OCI-LY7 (cell line): ENCODE measurements at regions not wholly inside any gene's neighbourhood (a gene's known extent, or its start where the extent isn't known, plus 50 kb on each side); places are given as distances from the start of the nearest gene placed in this dataset.

Experiments used
- BruUV-seq: library from RNA; stranded (reverse); fragments of 400-500 nt; replicated peaks from 2 replicates; lab custom pipeline; 2021; lab: Mats Ljungman, UMichigan
- CTCF ChIA-PET: fragments of 300-600 bp; sonication (Branson Sonifier 250); formaldehyde crosslinking; loops from one replicate; lab custom pipeline; 2022; ENCODE audit warnings: antibody characterized with exemption; ENCODE audit not compliant: unreplicated experiment; lab: Charles Lee
- POLR2A ChIA-PET: fragments of 300-600 bp; sonication (Branson Sonifier 250); formaldehyde crosslinking; loops from one replicate; lab custom pipeline; 2022; ENCODE audit warnings: antibody characterized with exemption; lab: Charles Lee
- DNase-seq: peaks from one replicate; pipeline ENCODE4 v3.0.0-alpha.2; 2015; ENCODE audit warnings: low spot score
- H2AFZ ChIP-seq: fragments of 200-600 bp; sonication (generic), shearing (Covaris generic); 2 replicates; pipeline ENCODE4 v1.6.1; 2014; ENCODE audit warnings: mild to moderate bottlenecking, antibody characterized with exemption, low read length, moderate library complexity
- H3K27ac ChIP-seq: fragments of 200-600 bp; sonication (generic); 2 replicates; pipeline ENCODE4 v1.5.1; 2014; ENCODE audit warnings: mixed run types, low read depth, mild to moderate bottlenecking, moderate library complexity, low read length, inconsistent platforms; ENCODE audit not compliant: poor library complexity, severe bottlenecking
- H3K36me3 ChIP-seq: fragments of 200-600 bp; sonication (generic); 2 replicates; pipeline ENCODE4 v1.6.1; 2014; ENCODE audit warnings: mild to moderate bottlenecking, antibody characterized with exemption, low read length, moderate library complexity, mixed read lengths; ENCODE audit not compliant: insufficient read depth
- H3K4me1 ChIP-seq: fragments of 200-600 bp; sonication (generic); 2 replicates; pipeline ENCODE4 v1.5.1; 2014; ENCODE audit warnings: mild to moderate bottlenecking, low read length; ENCODE audit not compliant: insufficient read depth, poor library complexity, severe bottlenecking
- H3K4me2 ChIP-seq: fragments of 200-600 bp; sonication (generic); 2 replicates; pipeline ENCODE4 v1.6.1; 2014; ENCODE audit warnings: mild to moderate bottlenecking, low read length
- H3K4me3 ChIP-seq: fragments of 200-600 bp; sonication (generic); 2 replicates; pipeline ENCODE4 v1.5.1; 2014; ENCODE audit warnings: mild to moderate bottlenecking, low read depth, low read length; ENCODE audit not compliant: poor library complexity, severe bottlenecking
- H3K79me2 ChIP-seq: fragments of 200-600 bp; sonication (generic); 2 replicates; pipeline ENCODE4 v1.6.1; 2016; ENCODE audit warnings: low read depth, mild to moderate bottlenecking, low read length, moderate library complexity, mixed read lengths; ENCODE audit not compliant: insufficient read depth
- H3K9me2 ChIP-seq: fragments of 200-600 bp; sonication (generic); 2 replicates; pipeline ENCODE4 v1.6.1; 2016; ENCODE audit warnings: mild to moderate bottlenecking, low read length, mixed read lengths; ENCODE audit not compliant: insufficient read depth
- H3K9me3 ChIP-seq: fragments of 200-600 bp; sonication (generic); 2 replicates; pipeline ENCODE4 v1.6.1; 2014; ENCODE audit warnings: mild to moderate bottlenecking, mixed run types, low read length, mixed read lengths
- H4K20me1 ChIP-seq: fragments of 200-600 bp; sonication (generic); 2 replicates; pipeline ENCODE4 v1.6.1; 2014; ENCODE audit warnings: mild to moderate bottlenecking, antibody characterized with exemption, low read length, moderate library complexity, mixed read lengths; ENCODE audit not compliant: insufficient read depth
- CTCF ChIP-seq: fragments of 200-600 bp; sonication (generic); conservative IDR thresholded peaks from 2 replicates; pipeline ENCODE4 v1.5.1; 2014; ENCODE audit warnings: mild to moderate bottlenecking, antibody characterized with exemption, low read length, moderate library complexity, mixed read lengths
- EZH2phosphoT487 ChIP-seq: fragments of 200-600 bp; sonication (generic); IDR thresholded peaks from 2 replicates; pipeline ENCODE4 v1.6.1; 2018; ENCODE audit warnings: low read depth, borderline replicate concordance, mild to moderate bottlenecking, mixed run types, antibody characterized with exemption, low read length, moderate library complexity, mixed read lengths
- intact Hi-C: fragments of 100-400 bp; cut with micrococcal nuclease; formaldehyde crosslinking; loops from one replicate; pipeline ENCODE4 v1.10.0; 2022; ENCODE audit not compliant: unreplicated experiment

GRCh38 chr3:144831955-144832716 is 860.5 kb downstream of the DIPK2A start:
- intact Hi-C loops, result no loop called here
- Histone ChIP-seq H3K27ac (no peak overlapping the region), H3K9me3 (peaks cover 14% of the 10 kb centered on the region; the same call in 1 of the 2 replicates), H3K4me1 (no peaks in the 10 kb centered on the region), H3K36me3 (no peaks in the 10 kb centered on the region), H3K4me2 (no peak overlapping the region), H3K4me3 (no peak overlapping the region), H2AFZ (no peak overlapping the region), H3K9me2 (no peaks in the 10 kb centered on the region), H4K20me1 (no peaks in the 10 kb centered on the region), H3K79me2 (no peaks in the 10 kb centered on the region)
- TF ChIP-seq EZH2phosphoT487 (no peak), CTCF (no peak)
- POLR2A ChIA-PET, result interaction anchor here (0.7 kb wide), 1 partner anchor 792 kb away, joined by 3 read pairs; no protein-coding TSS in a partner anchor
- no peak for DNase-seq
- no TSS peak for BruUV-seq
- CTCF ChIA-PET, result no interaction called here

- no peaks in the 10 kb centered on the region for H3K9me2 ChIP-seq
- H3K4me3 ChIP-seq, result no peak overlapping the region
- no peaks in the 10 kb centered on the region for H3K36me3 ChIP-seq
- H3K27ac ChIP-seq, result no peak overlapping the region
- H3K4me2 ChIP-seq, result no peak overlapping the region
- DNase-seq, result no peak
- no peaks in the 10 kb centered on the region for H4K20me1 ChIP-seq
- H2AFZ ChIP-seq, result no peak overlapping the region
- no peaks in the 10 kb centered on the region for H3K4me1 ChIP-seq
- TF ChIP-seq EZH2phosphoT487 (no peak), CTCF (no peak)
- intact Hi-C loops, result no loop called here
- BruUV-seq, result no TSS peak
- peaks cover 19% of the 10 kb centered on the region; the same call in 1 of the 2 replicates for H3K9me3 ChIP-seq
- no peaks in the 10 kb centered on the region for H3K79me2 ChIP-seq
- POLR2A ChIA-PET, result no interaction called here
- CTCF ChIA-PET, result no interaction called here
Observed at GRCh38 chr3:144839991-144840390, 868.4 kb downstream of the DIPK2A start.

GRCh38 chr3:144840866-144841265 is 869.2 kb downstream of the DIPK2A start:
- POLR2A ChIA-PET, result no interaction called here
- Histone ChIP-seq H3K4me1 (no peaks in the 10 kb centered on the region), H3K4me3 (no peak overlapping the region), H2AFZ (no peak overlapping the region), H3K4me2 (no peak overlapping the region), H3K36me3 (no peaks in the 10 kb centered on the region), H3K9me3 (0 out of 2 replicates have a peak, but pooled peaks cover 10% of the 10 kb centered on the region), H4K20me1 (no peaks in the 10 kb centered on the region), H3K27ac (no peak overlapping the region), H3K9me2 (no peaks in the 10 kb centered on the region), H3K79me2 (no peaks in the 10 kb centered on the region)
- no TSS peak for BruUV-seq
- no peak for DNase-seq
- CTCF ChIA-PET, result no interaction called here
- TF ChIP-seq CTCF (no peak), EZH2phosphoT487 (no peak)
- intact Hi-C loops, result no loop called here
